NCI-H345 treated with DMSO at 0.1 percent for 48 hours (cell line): ENCODE measurements at regions not wholly inside any gene's neighbourhood (a gene's known extent, or its start where the extent isn't known, plus 50 kb on each side); places are given as distances from the start of the nearest gene placed in this dataset.
A peak's percentile ranks its signal among the peaks of the same experiment; 100 is the strongest.

Experiments used
- DNase-seq: peaks from one replicate; lab custom pipeline; 2025; ENCODE audit not compliant: unreplicated experiment; lab: John Stamatoyannopoulos, UW

GRCh38 chr9:135218331-135219225 lies 131.1 kb downstream of the OLFM1 start:
- no peak for DNase-seq

GRCh38 chr9:135219676-135220600 lies 132.5 kb downstream of the OLFM1 start:
- DNase-seq, result no peak

GRCh38 chr9:135220601-135221575 lies 133.4 kb downstream of the OLFM1 start:
- no peak for DNase-seq

- no peak for DNase-seq
Observed at GRCh38 chr9:135221576-135221950, 134.1 kb downstream of the OLFM1 start.

- no peak for DNase-seq
Observed at GRCh38 chr9:135221951-135222631, 134.6 kb downstream of the OLFM1 start.

GRCh38 chr9:135222881-135223760 lies 135.7 kb downstream of the OLFM1 start:
- DNase-seq, result no peak

GRCh38 chr9:135223831-135224230 lies 136.4 kb downstream of the OLFM1 start:
- no peak for DNase-seq

GRCh38 chr9:135224286-135224877 lies 136.9 kb downstream of the OLFM1 start:
- peak; percentile 40 for DNase-seq

- DNase-seq, result peak; percentile 24
Observed at GRCh38 chr9:135224921-135225541, 137.6 kb downstream of the OLFM1 start.

GRCh38 chr9:135225619-135226228 lies 138.3 kb downstream of the OLFM1 start:
- no peak for DNase-seq

- no peak for DNase-seq
Observed at GRCh38 chr9:135226369-135227050, 139.0 kb downstream of the OLFM1 start.

GRCh38 chr9:135227641-135228251 lies 140.3 kb downstream of the OLFM1 start:
- DNase-seq, result no peak

- DNase-seq, result no peak
Observed at GRCh38 chr9:135228345-135228982, 141.0 kb downstream of the OLFM1 start.

- DNase-seq, result no peak
Observed at GRCh38 chr9:135228983-135229625, 141.6 kb downstream of the OLFM1 start.

GRCh38 chr9:135229701-135230385 lies 142.4 kb downstream of the OLFM1 start:
- DNase-seq, result no peak
